ENCODE measurements at regions not wholly inside any gene's neighbourhood (a gene's known extent, or its start where the extent isn't known, plus 50 kb on each side); places are given as distances from the start of the nearest gene placed in this dataset.

DNA sequence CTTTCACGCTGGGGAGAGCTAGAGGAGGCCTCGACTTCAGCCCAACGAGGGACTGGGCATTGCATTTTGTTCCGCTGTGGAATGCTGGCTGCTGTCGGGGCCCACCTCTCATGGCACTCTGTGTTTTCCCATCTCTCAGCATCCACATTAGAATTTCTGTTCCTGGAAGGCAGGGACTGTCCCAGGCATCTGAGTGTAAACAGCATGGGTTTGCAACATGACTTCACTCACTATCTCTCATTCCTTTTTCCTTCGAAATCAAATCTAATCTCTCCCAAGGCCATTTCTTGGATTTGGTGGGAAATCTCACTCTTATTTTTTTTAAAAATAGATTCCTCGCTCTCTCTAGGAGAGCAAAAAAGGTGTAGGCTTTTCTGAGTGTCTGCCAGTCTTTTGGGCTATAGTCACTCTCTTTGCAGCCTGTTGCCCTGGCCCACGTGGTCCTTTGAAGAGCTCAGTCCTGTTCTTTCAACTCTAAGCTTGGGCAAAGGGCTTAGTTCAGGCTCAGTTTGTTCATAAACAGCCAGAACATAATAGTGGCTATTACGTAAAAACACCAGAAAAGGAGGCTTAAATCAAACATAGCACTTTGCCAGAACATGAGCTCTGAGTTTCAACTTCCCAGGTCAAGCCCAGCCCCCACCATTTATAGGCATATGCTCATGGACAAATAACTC lies 284.6 kb upstream of the ZFP64 start:
- DNase-seq, result no peak

DNA sequence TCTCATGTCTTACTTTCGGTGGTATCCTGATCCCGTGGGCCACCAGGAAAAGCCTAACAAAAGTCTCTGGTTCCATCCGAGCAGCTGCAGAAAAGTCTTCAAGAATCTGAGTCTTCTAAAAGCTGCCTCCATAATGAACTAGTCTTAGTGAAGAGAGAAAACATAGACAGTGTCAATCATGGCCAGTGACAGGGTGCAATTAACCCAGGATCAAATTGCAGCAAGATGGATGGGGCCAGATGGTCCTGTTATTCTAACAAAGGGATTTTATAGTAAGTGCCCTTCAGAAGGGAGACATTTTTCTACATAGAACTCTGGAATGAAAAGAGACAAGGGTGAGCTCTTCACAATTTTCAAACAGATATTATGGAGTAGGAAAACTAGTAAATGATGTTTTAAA lies 281.6 kb upstream of the ZFP64 start:
- no peak for DNase-seq

DNA sequence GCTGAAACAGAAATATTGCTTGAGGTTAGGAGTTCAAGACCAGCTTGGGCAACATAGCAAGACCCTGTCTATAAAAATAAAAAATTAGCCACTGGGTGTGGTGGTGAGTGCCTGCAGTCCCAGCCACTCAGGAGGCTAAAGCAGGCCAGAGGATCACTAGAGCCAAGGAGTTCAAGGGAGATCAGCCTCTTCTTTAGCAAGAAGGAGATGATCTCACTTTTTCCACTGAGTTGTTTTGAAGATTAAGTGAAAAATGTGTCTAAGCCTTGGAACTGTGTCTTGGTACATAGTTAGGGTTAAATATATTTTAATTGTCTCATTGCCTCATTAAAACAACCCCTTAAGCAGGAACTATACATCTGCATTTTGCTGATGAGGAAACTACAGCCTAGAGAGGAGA lies 279.0 kb upstream of the ZFP64 start:
- no peak for DNase-seq

DNA sequence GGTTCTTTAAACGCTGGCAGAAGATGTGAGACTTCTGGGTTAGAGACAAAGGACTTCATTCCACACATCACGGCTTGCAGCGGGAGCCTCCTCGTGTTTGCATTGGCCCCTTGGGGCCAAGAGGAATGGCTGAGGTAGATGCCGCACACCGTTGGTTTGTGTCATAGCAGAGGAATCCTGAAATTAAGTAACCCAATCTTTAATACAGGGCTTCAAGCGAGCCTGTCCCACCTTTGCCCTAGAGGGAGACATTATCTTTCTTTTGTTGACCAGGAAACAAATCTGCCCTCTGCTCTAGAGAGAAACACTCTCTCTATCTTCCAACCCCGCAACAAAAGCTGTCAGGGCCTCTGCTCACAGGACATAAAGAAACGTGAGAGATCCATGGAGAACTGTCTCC lies 277.5 kb upstream of the ZFP64 start:
- no peak for DNase-seq

DNA sequence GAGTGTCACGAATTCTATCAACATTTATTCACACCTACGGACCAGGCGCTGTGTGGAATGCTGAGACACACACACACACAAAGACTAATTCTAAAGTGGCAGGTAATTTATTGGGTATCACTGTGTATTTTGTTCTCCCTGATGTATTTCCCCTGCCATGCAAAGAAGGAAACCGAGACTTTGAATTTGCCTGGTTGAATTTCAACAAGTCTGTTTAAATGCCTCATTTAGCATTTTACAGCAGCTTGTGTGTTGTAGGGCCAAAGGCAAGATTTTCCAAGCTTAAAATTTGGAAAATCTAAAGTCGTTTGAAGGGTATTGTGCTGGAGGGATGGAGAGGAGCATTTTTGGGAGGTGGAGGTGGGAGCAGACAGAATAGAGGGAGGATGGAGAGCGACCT lies 274.4 kb upstream of the ZFP64 start:
- no peak for DNase-seq

DNA sequence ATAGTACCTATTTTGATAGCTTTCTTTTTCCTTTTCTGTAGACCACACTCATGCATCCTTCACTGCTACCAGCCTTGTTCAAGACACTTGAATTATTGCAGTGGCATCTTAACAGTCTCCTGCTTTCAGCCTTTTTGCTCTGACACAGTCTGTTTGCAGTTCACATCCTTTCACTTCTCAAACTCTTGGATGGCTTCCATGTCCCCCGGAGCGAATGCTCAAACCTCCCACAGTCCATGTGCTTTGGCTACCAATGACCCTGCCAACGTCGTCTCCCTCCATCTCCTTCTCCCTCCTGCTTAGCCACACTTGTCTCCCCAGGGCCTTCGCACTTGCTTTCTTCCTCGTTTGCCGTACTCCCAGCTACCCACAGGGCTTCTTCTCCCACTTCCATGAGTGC lies 270.0 kb upstream of the ZFP64 start:
- no peak for DNase-seq

DNA sequence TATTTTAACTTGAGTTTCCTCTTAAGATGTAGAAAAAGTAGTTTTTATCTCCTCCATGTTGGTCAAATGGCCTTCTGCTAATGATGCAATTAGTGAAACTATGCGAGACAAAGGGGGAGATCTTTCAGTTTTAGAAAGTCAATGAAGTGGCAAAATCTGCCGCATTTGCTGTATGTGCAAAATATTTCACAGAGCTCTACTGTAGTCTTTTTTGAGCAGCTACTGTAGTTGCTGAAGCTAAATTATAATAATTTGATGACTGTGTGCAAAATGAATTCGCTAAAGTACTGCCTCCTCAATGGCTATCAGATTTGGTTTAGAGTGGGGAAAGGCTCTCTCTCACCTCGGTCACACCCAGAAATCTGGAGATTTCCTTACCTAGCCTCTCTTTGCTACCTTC lies 267.6 kb upstream of the ZFP64 start:
- no peak for DNase-seq

DNA sequence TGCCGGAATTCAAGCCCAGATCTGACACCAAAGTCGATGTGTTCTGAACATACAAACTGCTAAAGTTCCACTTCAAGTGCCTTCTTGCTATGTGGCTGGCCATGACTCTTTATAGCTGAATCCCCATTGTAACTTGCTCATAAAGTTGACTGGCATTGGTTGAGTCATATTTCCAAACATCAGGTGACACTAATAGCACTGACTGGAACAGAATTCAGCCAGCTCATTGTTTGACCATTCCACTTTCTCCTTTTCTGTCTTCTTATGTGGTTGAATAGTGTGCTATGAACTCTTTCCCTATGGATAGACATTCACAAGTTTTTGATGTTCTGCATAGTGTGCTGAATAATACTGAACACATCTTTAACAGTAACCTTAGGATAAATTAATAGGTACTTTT lies 266.2 kb upstream of the ZFP64 start:
- no peak for DNase-seq

DNA sequence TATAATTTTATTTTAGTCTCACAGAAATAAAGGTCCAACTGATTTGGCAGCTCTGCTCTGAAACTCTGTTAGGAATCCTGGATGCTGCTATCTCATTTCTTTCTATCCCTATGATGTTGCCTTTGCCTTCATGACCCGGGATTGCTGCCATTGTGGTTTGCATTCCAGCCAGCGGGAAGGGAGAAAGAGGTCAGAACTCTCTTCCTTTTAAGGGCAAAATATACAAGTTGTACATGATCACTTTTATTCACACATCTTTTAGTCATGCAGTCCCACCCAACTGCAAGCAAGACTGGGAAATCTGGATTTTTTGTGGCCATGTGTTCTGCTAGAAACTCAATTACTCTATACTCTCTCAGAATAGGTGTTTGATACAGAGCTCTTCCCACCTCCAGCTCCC lies 263.1 kb upstream of the ZFP64 start:
- DNase-seq, result no peak

DNA sequence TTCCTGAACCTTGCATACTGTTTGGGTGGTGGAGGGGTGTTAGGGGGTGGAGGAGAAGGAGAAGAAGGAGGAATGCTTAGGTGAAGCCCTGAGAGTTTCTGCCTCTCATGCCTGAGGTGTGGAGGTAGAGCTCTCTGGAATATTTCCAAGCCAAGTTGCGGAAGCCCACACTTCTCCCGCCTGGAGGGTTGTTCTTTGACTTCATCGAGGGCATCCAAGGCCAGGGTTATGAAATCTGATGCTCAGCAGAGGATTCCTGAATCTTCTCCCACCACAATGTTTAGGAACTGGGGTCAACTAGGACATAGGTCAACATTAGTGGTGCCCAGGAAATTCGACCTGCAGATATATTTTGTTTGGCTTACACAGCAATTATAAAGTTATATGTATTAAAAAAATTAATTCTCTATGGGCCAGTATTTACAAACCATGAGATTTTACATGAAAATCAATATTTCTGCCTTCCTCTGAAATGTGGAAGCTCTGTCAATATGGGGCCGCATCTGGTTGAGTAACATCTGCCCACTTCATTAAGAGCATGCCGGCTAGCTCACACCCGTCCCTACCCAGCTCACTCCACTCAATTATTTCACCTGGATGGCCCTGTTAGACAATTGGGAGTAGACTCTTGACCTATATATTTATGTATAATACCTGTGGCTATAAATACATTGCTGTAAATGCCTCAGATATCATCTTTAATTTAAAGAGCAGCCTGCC lies 257.1 kb upstream of the ZFP64 start:
- DNase-seq, result no peak

DNA sequence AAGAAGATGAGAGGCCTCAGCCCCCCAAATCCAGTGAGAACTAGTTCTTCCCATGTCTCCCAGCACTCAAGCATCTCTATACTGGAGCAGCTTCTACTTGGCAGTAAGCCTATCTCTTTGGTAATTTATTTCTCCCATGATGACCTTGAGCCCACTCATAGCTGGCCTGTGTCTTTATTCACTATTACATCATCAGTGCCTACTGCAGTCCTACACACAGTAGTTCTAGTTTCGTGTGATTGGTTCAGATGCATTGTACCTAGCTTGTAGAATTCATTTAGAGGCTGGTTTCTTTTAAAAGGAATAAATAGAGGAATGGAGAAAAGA lies 255.6 kb upstream of the ZFP64 start:
- DNase-seq, result no peak

DNA sequence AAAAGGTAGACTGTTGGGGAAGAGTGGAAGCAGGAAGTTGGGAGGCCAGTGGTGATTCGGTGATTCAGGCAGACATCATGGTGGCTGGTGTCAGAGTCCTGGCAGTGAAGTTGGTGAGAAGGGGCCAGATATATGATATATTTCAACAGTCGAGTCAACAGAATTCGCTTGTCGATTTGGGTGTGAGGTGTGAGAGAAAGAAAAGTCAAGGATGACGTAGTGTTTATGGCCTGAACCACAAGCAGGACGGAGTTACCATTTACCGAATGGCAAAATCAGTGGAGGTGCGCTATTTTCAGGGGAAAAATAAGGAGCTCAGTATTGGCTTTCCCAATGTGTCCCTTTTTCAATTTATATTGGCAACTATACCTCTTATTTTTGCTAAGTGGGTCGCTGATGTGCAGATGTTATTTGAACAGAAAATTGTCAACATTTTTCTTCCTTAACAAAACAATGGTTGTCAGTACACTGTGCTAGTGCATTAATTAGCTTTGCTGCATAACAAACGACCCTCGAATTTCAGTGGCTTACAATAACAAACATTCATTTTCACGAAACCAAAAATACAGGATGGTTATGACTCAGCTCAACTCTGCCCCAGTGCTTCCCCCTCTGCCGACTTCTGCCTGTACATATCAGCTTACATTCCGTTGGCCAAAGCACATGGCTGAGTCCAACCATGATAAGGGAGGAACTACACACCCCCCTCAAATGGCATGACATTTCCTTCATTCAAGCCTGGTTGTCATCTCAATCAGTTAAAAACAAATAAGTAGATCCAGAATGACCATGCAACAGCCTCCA lies 255.0 kb upstream of the ZFP64 start:
- DNase-seq, result no peak

DNA sequence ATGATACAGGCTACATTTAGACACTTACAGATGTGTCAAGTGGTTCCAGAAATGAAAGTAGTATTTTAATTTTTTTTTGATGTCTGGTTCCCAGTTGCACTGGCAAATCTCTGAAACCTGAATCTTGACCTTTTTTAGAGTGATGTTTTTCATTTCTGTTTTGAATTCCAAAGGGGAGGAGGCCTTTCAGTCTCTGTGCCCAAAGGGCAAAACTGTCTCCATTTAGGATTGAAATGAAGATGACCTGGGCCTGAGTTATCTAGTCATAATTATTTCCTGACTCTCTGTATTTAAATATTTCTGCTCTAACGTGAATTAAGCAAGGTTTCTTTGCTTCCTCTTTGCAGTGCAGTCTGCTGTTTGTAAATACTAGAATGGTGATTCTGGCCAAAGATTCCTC lies 252.9 kb upstream of the ZFP64 start:
- DNase-seq, result no peak

DNA sequence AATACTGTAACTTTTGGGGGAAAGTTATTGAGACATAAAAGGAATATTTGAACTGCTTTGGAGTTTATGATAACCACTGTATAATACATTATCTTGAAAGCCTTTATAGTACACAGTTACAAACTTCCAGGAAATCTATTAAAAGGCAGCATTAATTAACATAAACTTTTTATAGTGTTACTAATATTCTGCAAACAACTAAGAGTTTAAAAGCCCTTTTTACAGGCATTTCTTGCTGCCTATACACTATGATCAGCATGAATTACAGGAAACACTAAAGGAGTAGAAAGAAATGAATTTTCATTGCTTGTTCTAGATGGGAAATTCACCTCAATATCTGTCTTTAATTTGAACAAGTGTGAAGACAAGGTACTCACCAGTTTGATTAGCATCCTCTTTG lies 252.3 kb upstream of the ZFP64 start:
- no peak for DNase-seq

DNA sequence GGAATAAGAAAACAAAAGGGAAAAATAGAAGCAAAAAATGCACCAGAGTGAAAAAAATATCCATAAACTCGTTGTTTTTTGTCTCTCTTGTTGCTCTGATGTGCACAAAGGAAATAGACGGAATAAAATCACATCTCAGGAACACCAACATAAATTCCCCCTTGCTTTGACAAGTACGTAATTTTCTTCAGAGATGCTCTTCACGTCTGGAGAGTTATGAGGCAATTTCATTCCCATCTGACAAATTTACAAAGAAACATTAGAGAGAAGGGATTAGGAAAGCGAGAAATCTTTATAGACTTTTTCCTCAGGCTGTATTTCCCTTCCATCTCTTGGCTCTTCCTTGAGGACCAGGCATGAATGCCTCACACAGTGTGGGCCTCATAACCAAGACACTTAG lies 250.1 kb upstream of the ZFP64 start:
- no peak for DNase-seq

DNA sequence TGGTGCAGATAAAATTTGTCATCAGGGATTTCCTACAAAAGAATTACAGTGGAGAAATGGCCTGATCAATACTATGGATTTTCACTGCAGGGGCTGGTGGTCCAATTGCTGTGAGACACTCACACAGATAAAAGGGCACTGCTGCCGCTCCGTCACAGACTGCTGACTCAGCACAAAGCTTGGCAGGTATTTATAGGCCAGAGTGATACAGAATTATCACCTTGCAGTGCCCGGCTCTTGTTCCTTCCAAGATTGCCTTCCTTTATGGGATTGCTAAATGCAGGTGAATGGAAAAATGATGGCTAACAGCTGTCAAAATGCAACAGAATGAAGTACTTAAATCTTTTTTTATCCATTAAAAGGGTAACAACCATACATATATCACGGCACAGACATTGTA lies 247.8 kb upstream of the ZFP64 start:
- DNase-seq, result no peak

DNA sequence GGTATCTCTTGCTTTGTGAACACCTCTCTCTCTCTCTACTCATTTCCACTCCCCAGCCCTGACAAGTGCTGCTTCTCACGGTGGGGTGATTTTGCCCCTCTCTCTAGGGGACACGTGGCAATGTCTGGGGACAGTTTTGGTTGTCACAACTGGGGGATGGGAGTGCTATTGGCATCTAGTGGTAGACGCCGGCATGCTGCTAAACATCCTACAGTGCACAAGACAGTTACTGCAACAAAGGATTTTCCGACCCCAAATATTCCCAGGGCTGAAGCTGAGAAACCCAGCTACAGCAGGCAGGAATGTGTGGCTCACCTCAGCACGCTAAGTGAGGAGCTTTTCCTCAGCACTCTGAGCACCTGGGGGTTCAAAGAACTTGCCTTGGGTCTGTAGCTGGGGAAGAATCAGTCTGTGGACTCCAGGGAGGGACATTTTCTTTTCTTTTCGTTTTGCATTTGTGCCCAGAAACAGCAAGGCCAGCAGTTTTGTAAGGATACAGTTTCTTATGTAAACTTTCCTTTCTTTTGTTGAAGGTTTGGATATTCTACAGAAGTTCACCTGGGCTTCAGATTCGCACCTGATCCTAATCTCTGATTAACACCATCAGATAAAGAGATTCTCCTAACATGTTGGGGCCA lies 246.9 kb upstream of the ZFP64 start:
- DNase-seq, result no peak

DNA sequence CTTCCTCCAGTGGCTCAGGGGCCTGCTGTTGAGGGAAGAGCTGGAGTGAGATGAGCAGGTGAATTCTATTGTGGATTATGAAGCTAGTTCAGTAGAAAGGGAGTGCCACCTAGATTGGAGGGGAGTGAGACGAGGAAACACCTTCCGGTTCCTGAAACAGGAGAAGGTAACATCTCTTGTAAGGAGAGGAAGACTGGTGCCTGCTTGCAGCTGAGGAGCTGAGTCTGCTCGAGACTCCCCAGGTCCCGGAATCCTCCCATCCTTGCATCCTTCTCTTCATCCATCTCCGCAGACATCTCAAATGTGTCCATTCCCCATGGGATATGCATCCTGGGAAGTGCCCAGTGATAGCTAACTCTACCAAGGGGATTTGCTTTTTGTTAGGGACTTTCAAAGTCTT lies 242.9 kb upstream of the ZFP64 start:
- DNase-seq, result no peak

DNA sequence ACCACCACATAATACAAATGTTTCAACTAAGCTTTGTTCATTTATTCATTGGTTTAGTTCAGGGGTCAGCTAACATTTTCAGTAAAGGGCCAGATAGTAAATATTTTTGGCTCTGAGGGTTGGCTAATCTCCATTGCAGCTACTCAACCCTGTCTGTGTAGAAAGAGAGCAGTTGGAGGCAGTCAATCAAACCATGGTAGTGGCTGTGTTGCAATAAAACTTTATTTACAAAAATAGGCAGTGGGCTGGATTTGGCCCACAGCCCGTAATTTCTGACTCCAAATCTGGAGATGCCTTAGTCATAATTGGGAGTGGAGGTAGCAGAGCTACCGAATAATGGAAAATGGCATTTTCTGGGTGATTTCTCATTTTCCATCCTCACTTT lies 242.5 kb upstream of the ZFP64 start:
- DNase-seq, result no peak

DNA sequence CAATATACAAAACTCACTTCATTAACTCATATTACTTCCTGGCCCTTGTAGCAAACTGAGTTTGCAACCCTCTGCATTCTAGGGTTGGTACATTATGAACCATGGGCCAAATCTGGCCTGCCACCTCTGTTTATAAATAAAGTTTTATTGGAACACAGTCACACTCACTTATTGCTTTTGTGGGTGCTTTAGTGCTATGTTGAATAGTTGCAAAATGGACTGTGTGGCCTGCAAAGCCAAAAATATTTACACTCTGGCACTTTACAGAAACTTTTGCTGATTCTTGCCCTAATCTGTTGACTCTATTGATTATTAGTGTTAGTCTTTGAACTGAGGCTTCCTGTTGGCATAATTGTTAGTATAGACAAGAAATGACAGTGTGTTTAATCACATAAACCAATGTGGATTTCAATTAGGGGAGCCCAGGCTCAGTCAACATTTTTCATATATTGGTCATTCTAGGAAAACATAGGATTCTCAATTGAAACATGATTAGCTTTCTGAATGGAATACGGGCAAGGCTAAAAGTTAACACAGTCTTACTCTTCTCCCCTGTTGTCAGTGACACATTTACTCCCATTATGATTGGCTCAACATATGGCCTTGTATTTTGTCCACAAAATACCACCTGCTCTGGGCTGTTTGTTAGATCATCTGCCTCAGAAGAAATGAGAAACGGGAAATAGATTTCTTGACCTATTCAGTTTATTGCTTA lies 241.9 kb upstream of the ZFP64 start:
- no peak for DNase-seq

DNA sequence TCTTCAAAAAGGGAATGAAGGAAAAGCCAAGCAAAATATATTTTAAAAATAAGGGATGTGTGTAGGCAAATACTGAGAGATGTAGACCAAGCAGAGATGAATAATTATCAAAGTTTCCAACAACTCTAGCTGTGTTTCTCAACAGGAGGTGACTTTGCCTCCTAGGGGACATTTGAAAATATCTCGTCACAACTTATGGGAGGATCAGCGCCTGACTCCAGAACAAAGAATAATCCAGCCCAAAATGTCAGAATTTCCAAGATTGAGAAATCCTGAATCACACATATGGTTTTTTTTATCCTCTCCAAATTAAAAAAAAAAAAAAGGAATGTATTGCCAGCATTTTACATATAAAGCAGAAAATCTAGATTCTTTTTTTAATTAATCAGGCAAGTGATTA lies 241.2 kb upstream of the ZFP64 start:
- DNase-seq, result no peak

DNA sequence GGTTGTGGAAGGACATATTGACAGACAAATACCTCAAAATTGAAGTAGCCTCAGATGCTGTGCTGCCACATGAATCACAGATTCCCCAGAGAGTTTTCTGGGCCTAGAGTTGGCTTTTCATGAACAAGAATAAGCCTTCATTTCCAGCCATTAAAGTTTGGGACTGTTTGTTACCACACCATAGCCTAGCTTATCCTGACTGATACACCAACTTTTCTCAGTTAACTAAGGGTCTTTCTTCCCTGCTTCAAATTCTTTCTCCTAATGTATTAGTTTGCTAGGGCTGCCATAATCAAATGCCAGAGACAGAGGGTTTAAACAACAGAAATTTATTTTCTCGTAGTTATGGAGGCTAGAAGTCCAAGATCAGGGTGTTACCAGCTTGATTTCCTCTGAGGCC lies 237.4 kb upstream of the ZFP64 start:
- DNase-seq, result no peak

DNA sequence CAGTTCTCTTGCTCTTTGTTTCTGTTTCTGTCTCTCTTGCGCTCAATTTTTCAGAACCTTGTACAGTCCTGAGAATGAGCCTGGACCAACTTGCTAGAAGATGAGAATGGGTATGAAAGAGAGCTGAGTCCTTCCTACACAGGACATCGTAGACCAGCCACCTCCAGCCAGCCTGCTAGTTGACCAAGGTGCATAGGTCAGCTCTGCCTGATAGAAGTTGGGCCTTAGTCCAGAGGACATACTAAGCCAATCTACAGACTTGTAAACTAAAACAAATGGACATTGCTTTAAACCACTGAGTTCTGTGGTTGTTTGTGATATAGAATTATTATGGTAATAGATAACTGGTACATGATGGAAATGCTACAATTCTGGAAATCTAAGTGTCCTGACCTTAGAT lies 236.4 kb upstream of the ZFP64 start:
- DNase-seq, result no peak

Data from NK-92 treated with Interleukin-12 subunit alpha and Interleukin-12 subunit beta, amount 100 ng/mL, for 24 hours (cell line).